GM21619 (cell line): ENCODE measurements at regions not wholly inside any gene's neighbourhood (a gene's known extent, or its start where the extent isn't known, plus 50 kb on each side); places are given as distances from the start of the nearest gene placed in this dataset.
"Not testable (repeated sequence)": the region's sequence is repeated elsewhere in the genome, so short reads cannot be mapped to it uniquely, and the experiment has no call there.

ENCODE experiments used
- ATAC-seq: cut with Tn5 transposase; IDR thresholded peaks from one replicate; pipeline ENCODE4 v1.9.1; 2021; ENCODE audit not compliant: unreplicated experiment

- ATAC-seq, result no peak
Measured at GRCh38 chr1:181949500-181949899, 112.0 kb downstream of the ZNF648 start.

- ATAC-seq, result no peak
Measured at GRCh38 chr1:181948372-181948771, 113.1 kb downstream of the ZNF648 start.

- no peak for ATAC-seq
Measured at GRCh38 chr1:181947441-181947840, 114.1 kb downstream of the ZNF648 start.

- peak; percentile 81 for ATAC-seq
Measured at GRCh38 chr1:181936768-181937581, 124.5 kb downstream of the ZNF648 start.

- peak; percentile 30 for ATAC-seq
Measured at GRCh38 chr1:181936269-181936668, 125.2 kb downstream of the ZNF648 start.

- ATAC-seq, result no peak
Measured at GRCh38 chr1:181931873-181932272, 129.6 kb downstream of the ZNF648 start.

- no peak for ATAC-seq
Measured at GRCh38 chr1:181930187-181930586, 131.3 kb downstream of the ZNF648 start.

- no peak for ATAC-seq
Measured at GRCh38 chr1:181926697-181927096, 134.8 kb downstream of the ZNF648 start.

GRCh38 chr1:181924034-181924433, 137.5 kb downstream of the ZNF648 start:
- not testable (repeated sequence) for ATAC-seq

GRCh38 chr1:181919542-181919941, 142.0 kb downstream of the ZNF648 start:
- ATAC-seq, result no peak

GRCh38 chr1:181918880-181919525, 142.5 kb downstream of the ZNF648 start:
- no peak for ATAC-seq

GRCh38 chr1:181911715-181912114, 149.8 kb downstream of the ZNF648 start:
- ATAC-seq, result no peak

- no peak for ATAC-seq
Measured at GRCh38 chr1:181910905-181911304, 150.6 kb downstream of the ZNF648 start.

GRCh38 chr1:181909010-181909409, 152.5 kb downstream of the ZNF648 start:
- no peak for ATAC-seq

- ATAC-seq, result no peak
Measured at GRCh38 chr1:181906631-181907030, 154.9 kb downstream of the ZNF648 start.

- no peak for ATAC-seq
Measured at GRCh38 chr1:181905944-181906597, 155.4 kb downstream of the ZNF648 start.

GRCh38 chr1:181898773-181899172, 162.7 kb downstream of the ZNF648 start:
- no peak for ATAC-seq

GRCh38 chr1:181896824-181897223, 164.7 kb downstream of the ZNF648 start:
- ATAC-seq, result no peak

GRCh38 chr1:181894439-181894859, 167.1 kb downstream of the ZNF648 start:
- ATAC-seq, result no peak

GRCh38 chr1:181893937-181894336, 167.6 kb downstream of the ZNF648 start:
- no peak for ATAC-seq

GRCh38 chr1:181893150-181893549, 168.4 kb downstream of the ZNF648 start:
- ATAC-seq, result not testable (repeated sequence)

GRCh38 chr1:181872562-181872961, 188.9 kb downstream of the ZNF648 start:
- no peak for ATAC-seq
